ENCODE measurements at regions not wholly inside any gene's neighbourhood (a gene's known extent, or its start where the extent isn't known, plus 50 kb on each side); places are given as distances from the start of the nearest gene placed in this dataset.
A peak's percentile ranks its signal among the peaks of the same experiment; 100 is the strongest.

DNA sequence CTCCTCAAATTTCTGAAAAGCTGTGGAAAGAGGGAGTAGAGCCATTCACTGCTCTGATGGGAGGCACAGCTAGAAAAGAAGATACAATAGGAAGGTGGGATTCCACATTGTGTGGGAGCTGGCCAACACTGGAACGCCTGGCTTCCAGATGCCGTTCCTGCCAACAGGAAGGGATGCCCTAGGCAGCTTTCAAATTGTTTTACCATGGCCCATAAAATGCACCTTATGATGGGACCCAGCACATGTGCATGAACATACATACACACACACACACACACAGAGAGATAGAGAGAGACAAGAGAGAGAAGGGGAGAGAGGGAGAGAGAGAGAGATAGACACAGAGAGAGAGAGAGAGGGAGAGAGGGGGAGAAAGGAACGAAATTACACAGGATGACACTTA, 86.1 kb upstream of the BZW1 start:
- DNase-seq: no peak

GRCh38 chr2:200728630-200729029, 83.1 kb upstream of the BZW1 start:
- DNase-seq: no peak

- no peak for DNase-seq
Measured at GRCh38 chr2:200730302-200730701, 81.4 kb upstream of the BZW1 start.

- DNase-seq: peak in 1 of 2 experiments; percentile 2
Measured at GRCh38 chr2:200730960-200731359, 80.8 kb upstream of the BZW1 start.

GRCh38 chr2:200732866-200733265, 78.8 kb upstream of the BZW1 start:
- DNase-seq: no peak

DNA sequence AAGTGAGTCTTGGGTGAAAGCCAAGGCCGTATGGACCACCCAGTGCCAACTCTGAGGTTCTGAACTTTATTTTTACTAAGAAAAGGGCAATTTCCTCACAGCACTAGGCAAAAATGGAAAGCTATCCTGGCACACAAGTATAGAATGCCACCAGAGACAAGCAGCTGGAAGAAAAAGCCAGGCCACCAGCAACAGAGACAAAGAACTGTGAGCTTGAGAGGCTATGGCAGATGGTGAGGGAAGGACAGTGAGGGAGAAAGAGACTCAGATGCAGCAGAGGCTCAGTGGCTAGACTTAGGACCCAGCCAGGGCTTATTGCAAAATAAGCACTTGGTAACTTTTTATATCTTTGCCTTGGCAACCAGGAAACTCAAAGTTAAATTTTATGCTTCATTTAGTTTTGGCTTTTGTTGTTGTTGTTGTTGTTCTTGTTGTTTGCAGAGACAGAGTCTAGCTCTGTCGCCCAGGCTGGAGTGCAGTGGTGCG, 78.0 kb upstream of the BZW1 start:
- DNase-seq: no peak

GRCh38 chr2:200735061-200735460, 76.6 kb upstream of the BZW1 start:
- DNase-seq: no peak

- no peak for DNase-seq
Measured at GRCh38 chr2:200736646-200737274, 75.0 kb upstream of the BZW1 start.

DNA sequence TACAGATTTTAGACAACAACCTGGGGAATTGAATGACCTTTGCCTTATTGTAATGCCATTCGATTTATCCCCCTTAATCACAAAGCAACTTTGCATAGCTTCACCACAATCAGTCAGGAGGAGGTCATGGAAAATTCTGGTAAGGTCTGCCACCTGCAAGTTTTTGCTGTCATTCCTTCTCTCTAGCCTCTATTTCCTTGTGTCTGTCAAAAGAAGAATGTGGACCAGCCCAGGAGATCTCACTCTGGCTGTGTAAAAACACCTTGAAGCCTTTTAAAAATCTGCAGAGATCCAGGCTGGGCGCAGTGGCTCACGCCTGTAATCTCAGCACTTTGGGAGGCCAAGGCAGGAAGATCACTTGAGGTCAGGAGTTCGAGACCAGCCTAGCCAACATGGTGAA, 74.1 kb upstream of the BZW1 start:
- DNase-seq: no peak

- no peak for DNase-seq
Measured at GRCh38 chr2:200738590-200738989, 73.1 kb upstream of the BZW1 start.

DNA sequence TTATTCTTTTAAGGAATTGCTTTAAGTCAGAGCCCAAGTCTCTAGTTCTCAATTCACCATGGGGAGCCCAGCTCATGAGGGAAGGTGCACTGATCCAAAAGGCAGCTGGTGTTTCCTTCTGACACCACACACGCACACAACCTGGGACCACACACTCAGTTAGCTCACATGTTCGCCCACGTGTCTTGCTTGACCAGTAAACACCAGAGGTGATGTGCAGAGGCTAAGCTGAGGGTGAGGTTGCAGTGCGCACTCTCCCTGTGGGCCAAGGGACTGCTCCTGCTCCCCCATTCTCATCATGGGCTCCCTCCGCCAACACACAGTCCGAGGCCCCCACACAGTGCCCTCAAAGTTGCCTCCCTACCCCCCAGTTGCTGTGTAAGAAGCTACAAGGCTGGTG, 70.8 kb upstream of the BZW1 start:
- no peak for DNase-seq

GRCh38 chr2:200741468-200742202, 70.1 kb upstream of the BZW1 start:
- DNase-seq: no peak

DNA sequence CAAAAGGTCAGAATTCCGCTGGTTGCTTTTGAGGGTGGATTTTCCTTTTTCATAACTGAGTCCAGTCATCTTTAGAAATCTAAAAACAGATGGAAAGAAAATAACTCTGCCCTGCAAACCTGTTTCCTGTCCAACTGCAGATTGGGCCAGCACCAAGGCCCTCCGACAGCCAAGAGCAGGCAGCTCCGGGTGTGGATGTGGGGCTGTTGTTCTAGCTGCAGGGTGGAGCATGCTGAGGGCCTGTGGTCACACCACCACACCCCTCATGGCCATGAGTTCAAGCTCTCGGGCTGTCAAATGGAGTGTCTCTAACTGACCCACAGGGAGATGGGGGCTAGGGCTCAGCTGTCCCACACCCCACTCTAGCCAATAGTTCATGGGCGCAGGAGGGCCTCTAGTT, 69.3 kb upstream of the BZW1 start:
- no peak for DNase-seq

DNA sequence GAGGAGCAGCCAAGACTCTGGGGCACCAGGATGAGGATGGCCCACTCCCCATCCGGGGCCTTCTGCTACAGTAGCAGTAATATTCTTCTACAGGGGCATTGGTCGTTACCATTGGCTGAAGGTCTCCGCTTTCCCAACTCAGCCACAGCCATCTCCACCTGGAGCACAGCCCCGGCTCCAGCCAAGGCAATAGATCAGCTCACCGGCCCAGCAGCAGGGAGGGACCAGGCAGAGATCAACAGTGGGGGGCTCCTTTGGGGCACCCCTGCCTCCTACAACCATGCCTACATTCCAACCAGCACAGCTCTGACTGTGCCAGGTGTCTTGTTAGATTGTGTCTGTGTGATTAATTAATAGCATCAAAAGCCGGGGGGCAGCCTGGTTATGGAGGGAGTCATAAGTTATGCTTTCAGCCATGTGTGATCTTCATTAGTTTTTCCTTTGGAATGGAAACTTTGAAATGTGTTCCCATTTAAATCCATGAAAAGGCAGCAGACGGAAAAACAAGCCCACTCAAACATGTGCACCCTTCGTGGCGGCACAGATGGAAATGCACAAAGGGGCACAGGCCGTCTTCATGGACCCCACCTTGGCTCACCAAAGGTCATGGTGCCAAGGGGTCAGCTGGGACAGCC, 68.6 kb upstream of the BZW1 start:
- DNase-seq: no peak

DNA sequence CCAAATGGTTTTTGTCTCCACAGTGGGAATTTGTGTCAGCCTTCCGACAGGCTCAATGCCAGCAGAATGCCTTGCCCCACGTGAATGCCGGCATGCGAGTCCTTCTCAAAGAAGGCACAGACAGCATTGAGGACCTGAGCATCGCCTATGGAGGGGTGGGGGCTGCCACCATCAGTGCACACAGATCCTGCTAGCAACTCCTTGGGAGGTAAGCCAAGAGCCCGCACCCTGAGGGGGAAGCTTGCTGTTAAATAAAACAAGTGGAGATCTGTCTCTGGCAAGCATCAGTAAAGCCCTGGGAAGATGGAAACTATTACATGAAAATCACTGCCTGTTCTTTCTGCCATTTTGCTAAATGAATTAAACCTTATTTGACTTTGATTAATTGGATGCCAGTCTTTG, 67.5 kb upstream of the BZW1 start:
- no peak for DNase-seq

DNA sequence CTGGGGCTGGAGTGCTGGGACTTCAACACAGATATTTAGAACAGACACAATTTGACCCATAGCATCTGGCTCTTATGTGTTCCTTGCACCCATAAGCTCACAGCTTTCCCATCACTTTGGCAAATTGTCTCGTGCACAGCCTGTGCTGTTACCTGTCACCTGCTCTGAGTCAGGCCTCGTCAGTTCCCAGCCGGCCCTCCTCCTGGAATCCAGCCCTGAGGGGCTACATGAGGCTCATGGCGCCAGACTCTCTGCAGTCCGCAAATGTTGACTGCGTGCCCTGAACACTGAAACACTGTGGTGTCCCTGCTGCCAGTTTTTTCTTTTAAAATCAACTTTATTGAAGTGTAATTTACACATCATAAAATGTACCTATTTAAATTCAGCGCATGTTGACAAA, 65.4 kb upstream of the BZW1 start:
- no peak for DNase-seq

DNA sequence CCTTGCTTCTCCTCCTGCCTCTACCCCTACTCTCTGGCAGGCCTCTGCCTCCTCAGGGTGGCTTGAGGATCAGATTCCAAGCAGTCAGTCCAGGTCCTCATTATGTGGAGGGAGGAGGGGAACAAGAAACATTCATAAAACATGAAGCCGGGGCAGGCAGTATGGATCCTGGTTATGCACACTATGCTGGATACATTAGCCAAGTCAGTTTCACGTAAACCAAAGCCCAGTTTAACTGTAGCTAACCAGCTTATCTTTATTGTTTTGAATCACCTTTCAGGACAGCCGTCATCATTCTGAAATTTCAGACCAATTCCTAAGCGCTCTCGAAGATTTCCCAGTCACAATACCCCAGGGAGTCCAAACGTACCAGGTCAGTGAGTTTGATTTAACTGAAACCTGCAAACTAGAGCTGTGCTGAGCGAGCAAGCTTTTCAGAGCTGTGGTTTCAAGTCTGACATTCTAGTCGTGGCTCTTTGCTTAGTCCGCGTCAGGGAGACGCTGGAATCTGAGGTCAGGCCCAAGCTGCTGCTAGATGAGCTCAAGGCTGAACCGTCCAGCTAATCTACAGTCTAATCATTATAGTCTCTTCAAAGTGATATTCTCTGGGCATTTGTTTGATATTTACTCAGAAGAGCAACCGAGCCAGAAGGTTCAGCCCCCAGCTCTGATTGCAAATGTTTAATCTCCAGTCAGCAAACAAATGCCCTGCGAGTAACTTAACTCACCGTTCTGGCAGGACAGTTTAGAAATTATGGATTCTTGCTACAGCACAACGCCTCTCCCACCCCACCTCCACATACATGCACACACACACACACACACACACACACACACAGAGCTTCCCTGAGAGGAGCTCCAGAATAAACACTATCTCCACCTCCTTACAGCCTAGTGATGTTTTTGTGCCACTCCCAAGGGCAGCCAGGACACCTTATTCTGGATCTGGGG, 63.8 kb upstream of the BZW1 start:
- DNase-seq: peak in 1 of 2 experiments; percentile 61

- DNase-seq: no peak
Measured at GRCh38 chr2:200748779-200749178, 62.9 kb upstream of the BZW1 start.

- DNase-seq: no peak
Measured at GRCh38 chr2:200749631-200750322, 61.9 kb upstream of the BZW1 start.

DNA sequence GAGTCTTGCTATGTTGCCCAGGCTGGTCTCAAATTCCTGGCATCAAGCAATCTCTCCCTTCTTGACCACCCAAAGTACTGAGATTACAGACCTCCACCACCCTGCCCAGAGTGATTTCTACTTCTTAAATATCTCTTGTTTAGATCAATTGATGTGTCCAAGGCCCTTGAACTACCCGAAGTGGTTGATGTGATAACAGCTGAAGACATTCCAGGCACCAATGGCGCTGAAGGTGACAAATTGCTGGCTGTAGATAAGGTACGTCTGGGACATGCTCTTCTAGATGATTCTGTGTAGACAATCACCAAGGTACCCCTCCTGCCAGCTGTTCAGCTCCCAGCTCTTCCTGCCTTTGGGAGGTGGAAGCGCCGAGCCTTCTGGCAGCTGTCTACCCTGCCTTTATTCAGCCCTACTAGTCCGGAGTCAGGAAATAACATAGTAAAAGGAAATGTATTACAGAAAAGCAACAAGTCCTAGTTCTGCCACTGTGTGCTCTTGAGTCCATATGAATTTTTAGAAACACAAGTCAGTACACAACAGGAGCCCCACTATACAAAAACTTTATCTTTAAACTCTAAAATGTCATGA, 61.3 kb upstream of the BZW1 start:
- DNase-seq: no peak

DNA sequence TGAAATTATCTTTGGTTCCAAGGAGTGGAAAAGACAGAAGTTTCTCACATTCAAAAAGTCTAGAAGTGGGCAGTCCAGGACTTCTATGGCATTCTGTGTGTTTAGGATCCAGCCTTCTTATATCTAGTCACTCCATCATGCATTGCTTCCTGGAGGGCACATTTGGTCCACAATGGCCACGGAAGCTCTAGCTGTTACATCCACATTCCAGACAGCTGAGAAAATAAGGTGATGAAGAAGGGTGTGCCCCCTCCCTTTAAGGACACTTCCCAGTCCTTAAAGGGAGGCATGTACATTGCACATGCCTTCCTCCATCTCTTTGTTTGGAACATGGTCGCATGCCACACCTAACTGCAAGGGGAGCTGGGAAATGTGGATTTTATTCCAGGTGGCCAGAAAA, 59.9 kb upstream of the BZW1 start:
- DNase-seq: no peak

DNA sequence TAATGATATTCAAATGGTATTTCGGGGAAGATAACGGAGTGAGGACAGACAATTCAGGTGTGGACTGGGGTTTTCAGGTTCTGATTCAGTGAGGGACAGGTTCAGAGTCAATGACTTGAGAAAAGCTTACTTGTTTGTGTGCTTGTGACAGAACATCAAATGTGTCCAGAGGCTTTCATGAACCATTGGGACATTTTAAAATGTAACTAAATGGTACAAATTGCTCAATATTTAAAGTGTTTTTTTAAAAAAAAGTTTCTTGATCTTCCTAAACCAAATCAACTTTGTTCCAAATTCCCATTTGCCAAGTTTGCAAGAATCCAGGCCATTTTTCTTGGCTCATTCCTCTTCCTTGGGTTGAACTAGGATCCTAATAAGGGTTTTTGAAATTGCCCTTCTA, 59.4 kb upstream of the BZW1 start:
- DNase-seq: no peak
